Myocyte (in vitro differentiated cells): ENCODE measurements at regions not wholly inside any gene's neighbourhood (a gene's known extent, or its start where the extent isn't known, plus 50 kb on each side); places are given as distances from the start of the nearest gene placed in this dataset.
A peak's percentile ranks its signal among the peaks of the same experiment; 100 is the strongest.
"Not testable (repeated sequence)": the region's sequence is repeated elsewhere in the genome, so short reads cannot be mapped to it uniquely, and the experiment has no call there.

Experiments used
- DNase-seq: peaks from one replicate; pipeline ENCODE4 v3.0.0-alpha.2; 2012; ENCODE audit warnings: low read depth

DNA sequence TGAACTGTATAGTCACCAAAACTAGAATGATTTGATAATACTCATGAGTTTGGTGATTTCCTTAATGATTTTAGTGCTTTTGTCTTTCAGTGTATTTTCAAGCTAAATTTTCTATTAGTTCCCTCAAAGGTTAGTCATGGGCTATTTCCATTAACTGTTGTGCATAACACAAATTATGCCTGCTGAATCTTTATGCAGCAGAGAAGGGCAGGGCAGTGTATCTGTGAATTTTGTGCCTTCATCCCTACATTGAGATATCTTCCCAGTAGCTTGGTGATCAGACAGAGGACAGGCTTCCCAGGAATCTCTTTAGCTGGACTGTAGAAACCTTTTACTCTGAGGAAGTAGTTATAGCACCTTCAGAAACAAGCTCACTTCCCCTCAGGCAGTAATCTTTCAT is 1036.9 kb downstream of the EFNA5 start:
- DNase-seq, result no peak

DNA sequence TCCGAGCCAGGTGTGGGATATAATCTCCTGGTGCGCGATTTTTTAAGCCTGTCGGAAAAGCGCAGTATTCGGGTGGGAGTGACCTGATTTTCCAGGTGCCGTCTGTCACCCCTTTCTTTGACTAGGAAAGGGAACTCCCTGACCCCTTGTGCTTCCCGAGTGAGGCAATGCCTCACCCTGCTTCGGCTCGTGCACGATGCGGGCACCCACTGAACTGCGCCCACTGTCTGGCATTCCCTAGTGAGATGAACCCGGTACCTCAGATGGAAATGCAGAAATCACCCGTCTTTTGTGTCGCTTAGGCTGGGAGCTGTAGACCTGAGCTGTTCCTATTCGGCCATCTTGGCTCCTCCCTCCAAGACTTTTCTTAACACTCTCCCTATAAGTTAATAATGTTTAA is 1042.3 kb downstream of the EFNA5 start:
- not testable (repeated sequence) for DNase-seq

DNA sequence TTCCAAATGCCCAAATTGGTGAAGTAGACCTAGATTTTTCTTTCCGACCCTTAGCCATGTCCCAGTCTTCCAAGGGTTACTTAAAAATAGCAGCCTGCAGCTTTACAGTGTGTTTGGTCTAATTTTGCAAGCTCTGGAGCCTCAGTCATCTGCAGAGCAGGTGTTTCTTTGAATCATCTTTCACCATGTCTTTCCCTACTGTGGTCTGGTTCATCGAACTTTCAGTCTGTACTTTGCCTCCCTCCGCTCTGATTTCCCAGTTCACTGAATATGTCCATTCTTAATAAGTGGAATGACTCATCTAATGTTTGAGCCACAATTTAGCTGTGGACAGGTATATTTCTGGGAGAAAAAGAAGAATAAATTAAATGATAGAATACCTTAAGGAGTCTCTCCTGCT is 1060.7 kb downstream of the EFNA5 start:
- peak; percentile 64 for DNase-seq

DNA sequence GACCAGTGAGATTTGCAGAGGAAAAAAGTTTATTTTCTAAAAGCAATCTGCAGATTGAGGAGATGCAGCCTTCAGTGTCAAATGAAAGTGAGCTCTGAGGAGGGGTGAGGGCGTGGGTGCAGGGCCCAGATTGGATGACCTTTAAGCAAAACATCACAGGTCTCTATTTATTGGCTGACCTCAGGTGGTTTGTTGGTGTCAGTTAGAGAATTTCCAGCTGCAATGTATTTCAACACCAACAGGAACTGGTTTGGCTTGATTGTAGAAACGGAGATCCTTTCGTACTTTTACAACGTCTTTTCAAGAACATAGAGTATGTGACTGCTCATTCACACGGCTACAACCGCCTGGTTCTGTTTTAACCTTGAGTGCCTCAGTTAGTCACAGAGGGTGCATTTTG is 1069.1 kb downstream of the EFNA5 start:
- DNase-seq, result no peak

DNA sequence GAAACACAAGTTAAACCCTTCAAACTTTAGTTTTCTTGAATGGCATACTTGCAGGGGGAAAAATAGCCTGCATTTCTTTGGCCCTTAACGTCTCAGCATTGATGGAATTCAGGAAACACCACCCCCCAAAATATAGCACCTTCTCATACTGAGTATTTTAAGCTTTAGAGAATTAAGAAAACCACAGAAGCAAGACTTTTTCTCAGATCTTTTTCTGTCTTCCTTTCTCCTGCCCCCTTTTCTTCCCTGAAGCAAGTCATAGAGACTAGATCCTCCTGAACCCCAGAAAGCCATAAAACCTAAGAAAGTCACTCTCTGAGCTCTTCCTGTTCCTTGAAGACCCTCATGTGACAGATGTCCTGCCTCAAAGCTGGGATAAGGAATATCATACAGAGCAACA is 1069.9 kb downstream of the EFNA5 start:
- DNase-seq, result no peak

DNA sequence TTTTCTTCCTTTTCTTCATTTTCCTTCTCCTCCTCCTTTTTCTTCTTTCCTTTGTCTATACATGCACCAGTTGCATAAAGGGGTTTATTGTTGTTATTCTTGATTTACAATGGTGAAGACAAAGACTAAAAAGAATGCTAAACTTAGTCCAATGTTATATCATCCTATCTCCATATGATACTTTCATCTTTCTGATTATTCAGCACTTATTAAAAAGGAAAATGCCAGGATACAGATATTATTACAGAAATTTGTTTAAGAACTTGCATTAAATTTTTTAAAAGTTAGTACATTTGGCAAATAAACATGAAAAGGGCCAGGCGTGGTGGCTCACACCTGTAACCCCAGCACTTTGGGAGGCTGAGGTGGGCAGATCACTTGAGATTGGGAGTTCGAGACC is 1074.9 kb downstream of the EFNA5 start:
- DNase-seq, result no peak

DNA sequence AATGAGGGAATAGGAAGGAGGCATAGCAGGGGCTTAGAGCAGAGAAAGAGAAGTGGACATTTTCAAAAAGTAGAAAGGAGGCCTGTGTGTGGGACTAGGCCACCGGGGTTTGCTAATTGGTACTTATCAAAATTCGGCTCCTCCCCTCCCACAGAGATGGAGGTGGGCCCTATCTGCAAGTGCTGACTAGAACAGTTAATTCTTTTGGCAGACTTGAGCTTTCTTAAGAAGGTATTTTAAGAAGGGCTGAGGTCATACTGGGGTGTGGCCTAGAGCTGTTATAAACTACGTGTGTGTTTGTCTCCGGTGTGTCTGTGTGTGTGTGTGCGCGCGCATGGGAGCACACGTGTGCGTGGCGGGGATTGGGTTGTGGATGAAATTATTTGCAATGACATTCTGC is 1086.5 kb downstream of the EFNA5 start:
- no peak for DNase-seq

DNA sequence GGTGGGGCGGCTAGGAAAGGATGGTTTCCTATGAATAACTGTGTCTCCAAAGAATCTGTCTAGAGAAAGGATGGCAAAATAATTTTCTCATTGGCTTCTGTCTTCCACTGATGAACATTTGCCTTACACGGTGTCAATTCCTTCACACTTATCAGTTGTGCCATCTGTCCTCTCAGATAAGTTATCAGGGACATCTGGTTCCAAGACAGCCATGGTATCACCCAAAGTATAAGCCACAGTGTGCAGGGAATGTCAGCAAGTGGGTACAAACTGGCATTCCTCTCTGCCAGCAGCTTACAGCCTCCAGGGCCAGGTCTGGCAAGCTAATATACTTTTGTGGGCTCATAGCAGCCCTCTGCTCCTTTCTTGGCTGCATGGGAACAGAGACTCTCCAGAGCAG is 1092.0 kb downstream of the EFNA5 start:
- no peak for DNase-seq

DNA sequence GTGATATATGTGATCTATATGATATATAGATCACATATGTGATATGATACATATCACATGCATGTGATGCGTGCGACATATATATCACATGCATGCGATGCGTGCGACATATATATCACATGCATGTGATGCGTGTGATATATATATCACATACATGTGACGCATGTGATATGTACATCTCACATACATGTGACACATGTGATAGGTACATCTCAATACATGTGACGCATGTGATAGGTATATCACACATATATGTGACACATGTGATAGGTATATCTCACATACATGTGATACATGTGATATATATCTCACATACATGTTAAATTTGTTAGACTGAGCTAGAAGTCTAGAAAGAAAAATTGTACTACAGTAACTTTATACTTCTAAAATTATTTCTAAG is 1095.9 kb downstream of the EFNA5 start:
- DNase-seq, result no peak

DNA sequence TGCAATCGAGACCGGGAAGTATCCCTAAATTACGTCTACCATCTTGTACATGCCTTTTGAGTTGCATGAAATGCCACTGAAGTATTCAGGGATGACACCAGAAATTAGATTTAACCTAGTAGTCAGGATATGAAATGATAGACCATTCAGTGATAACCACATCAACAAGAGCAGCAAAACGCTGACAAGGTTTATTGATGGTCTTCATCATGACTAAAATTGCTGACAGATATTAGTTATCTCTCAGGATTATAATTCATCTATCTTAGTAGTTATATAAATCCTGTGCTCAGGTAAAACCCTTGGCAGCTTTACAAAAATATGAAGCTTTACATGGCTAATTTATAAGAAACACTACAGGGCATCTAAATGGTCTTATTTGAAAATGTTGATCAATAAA is 1104.7 kb downstream of the EFNA5 start:
- no peak for DNase-seq

DNA sequence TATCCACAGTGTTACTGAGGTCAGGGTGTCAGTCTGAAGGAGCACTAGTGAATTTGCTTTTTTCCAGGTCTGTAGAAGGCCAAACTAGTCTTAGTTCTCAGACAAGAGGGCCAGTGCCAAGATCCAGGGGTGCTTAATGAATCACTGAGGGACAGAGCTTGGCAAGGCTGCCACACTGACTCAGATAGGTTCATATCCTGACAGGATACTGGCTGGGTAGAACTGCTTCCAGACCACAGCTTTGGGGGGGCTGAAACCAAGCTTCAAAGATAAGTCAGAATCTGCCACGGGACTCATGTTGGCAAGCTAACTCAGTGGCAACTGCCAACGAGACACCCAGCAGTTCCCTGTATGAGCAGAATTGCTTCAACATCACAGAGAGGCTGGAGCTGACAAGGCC is 1125.4 kb downstream of the EFNA5 start:
- DNase-seq, result peak; percentile 5

DNA sequence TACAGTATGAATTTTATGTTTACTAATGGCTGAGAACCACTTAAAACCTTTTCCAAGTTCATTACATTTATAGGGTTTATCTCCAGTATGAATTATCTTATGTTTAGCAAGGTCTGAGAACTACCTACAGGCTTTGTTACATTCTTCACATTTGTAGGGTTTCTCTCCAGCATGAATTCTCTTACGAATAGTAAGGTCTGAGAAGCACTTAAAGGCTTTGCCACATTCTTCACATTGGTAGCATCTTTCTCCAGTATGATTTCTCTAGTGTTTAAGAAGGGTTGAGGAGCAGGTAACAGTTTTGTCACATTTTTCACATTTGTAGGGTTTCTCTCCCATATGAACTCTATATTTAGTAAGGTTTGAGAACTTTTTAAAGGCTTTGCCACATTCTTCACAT is 1127.4 kb downstream of the EFNA5 start:
- no peak for DNase-seq

DNA sequence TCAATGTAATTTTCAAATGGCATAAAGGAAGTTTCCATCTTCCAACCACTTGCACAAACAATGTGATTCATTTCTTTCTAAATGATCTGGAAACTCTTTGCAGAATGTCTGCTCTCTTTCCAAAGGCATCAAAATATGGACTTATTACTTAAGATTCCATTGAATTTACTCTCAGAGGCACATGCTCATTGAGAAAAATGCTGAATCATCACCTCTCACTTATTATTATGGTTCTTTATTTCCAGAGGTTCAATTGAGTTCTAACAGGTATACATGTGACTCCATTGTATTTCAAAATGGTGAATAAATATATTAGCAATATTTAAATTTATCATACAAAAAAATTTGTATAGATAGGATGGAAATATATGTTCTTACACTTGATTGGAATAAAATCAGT is 1140.6 kb downstream of the EFNA5 start:
- no peak for DNase-seq

DNA sequence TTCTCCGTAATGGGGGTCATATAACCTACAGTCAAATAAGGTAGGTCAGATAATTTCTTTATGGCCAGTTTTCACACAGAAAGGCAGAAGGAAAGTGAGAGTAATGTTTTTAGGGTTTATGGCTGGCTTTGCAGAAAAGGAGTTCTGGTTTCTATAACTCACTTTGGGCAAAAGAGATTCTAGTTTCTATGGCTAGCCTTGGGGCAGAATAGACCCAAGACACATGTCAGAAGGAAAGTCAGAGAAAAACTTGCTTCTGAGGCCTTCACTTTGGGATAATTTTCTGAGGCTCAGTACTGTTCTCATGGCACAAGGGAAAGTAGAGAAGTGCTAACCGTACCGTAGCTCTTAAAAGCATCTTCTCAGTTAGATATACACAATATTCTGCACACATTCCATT is 1145.3 kb downstream of the EFNA5 start:
- no peak for DNase-seq

DNA sequence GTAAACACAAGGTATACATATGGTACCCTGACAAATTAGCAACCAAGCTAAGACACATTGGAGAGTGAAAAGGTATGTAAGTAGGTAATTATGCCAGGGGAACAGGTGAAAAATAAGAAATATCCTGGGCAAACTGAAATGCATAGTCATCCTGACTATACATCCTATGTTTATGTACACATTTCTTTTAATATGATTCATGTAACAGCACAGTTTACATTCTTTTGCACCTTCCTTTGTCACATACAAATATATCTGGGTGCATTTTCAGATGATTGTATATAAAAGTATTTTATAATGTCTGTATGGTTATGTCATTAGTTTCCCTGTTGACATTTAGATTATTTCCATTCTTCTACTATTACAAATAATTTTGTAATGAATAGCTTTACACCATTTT is 1146.9 kb downstream of the EFNA5 start:
- no peak for DNase-seq

DNA sequence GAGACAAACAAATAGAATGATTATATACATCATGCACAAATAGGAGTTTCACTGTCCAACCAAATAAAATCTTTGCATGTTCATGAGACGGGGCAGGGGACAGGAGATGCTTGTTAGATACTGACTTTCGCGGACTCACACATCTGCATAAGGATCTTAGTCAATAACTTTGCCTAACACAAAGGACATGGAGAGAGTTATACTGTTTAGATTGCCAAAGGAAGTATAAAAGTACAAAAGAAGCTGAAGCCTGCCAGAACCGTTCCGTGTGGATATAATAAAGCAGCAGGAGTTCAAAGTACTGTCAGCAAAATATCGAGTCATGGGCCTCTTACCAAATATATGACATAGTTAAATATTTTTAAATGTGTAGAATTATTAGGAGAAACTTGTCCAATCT is 1148.4 kb downstream of the EFNA5 start:
- no peak for DNase-seq

DNA sequence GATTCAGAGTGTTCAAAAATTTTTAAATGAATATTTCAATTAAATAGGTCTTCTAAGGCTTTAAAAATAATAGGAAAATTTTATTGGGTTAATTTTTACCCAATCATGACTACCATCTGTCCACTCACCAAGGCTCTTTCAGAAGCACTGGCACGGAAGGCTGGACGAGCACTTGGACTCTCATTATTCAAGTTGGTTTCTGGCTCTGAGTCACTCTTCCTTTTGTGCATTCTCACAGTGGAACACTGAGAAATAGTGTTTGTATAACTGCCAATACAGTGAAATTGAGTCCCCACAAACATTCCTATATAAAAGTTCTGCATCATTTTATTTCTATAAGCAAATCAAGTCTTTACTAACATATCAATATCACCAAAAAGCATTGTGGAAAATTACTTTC is 1149.0 kb downstream of the EFNA5 start:
- DNase-seq, result peak; percentile 83

DNA sequence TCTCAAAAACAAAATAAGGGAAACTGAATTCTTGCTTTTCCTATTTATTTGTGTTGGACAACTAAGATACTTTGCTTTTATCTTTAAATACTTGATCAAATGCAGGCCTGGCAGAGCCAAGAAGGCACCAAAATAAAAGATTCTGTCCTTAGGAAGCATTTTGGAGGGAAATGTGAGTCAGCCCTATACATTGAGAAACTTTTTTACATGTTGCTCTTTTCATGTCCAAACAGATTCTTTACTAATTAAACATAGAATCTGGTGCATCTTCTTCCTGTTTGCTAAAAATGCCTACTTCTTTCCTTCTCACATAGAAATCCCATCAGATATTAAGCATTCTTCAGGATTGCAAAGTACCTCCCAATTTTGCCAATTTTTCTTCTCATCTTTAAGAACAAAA is 1160.4 kb downstream of the EFNA5 start:
- no peak for DNase-seq

DNA sequence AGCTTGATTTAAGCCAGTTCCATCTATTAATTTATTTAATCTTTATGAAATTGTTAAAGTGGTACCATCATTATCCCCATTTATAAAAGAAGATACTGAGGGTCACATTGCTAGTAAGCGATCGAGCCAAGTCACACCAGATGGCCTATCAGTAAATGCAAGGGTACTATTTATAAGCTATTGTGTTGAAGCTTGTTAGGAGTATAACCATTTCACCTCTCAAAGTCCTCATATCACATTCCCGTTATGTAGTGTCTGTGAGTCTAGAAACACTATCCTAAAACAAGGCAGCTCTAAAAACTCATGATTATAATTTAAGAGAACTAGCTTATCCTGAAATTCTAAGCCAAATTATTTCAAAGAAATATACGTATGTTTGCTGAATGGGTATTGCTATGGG is 1161.8 kb downstream of the EFNA5 start:
- no peak for DNase-seq

DNA sequence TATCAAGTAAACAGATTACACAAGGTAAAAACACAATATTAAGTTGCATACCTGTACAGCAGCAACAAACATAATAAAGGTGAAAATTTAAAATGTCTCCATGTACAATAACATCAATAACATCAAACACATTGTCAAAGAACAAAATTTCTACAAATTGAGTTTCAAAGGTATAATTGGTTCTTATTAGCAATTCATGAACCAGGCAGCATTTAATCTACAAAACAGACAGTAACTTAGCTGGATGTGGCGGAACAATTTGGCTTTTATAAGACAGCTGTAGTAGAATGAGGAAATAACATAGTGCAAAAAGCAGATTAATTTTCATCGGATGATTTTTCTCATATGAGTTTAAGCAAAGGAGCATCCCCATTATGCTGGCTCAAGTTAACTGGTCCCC is 1176.8 kb downstream of the EFNA5 start:
- no peak for DNase-seq

DNA sequence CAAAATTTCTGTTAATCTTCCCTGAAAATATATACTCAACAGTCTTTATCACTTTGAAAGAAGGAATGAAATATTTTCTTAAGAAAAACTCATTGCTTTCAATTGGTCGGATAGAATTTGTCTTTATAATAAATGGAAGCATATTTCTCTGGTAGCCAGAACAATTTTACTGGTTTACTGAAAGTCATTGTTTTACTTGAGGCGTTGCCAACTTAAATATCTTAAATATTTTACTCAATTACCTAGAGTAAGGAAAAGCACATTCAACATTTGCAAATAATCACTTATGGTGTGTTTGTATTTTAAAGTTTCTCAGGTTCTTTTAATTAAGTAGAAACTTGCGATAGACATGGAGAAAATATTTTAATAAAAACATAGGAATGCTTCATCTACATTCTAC is 1181.7 kb downstream of the EFNA5 start:
- DNase-seq, result no peak

DNA sequence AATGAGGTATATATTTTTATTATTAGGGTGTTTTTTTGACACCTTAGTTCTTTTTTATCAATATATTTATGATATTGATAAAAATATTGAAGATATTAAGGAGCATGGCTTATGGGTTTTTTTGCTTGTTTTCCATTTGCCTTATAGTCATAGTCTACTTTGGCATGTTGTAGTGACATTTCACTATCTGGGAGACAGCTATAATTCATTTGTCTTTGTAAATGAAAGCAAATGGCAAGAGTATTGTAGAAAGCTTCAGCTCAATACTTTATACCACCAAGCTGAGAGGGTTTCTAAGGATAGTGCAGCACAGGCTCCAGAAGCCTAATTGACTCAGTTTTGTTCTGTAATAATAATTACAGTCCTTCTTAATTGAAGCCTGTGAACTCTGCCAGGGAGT is 1182.3 kb downstream of the EFNA5 start:
- DNase-seq, result no peak

DNA sequence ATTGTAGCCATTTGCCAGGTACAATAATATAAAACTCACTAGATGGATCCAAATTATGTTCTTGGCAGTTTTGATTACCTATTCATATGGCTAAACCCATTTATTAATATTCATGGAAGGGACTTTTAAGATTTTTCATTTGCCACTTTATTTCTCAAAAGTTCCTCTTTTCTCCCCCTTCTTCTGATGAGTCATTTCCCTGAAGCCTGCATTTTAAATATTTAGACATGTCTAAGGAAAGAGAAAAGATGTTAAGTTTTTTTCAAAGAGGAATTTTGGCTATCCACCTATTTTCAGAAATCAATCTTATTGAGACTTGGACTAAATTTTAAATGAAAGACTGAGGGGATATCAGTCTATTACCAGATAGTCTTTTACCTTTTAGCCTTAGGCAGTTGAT is 1189.4 kb downstream of the EFNA5 start:
- peak; percentile 6 for DNase-seq

DNA sequence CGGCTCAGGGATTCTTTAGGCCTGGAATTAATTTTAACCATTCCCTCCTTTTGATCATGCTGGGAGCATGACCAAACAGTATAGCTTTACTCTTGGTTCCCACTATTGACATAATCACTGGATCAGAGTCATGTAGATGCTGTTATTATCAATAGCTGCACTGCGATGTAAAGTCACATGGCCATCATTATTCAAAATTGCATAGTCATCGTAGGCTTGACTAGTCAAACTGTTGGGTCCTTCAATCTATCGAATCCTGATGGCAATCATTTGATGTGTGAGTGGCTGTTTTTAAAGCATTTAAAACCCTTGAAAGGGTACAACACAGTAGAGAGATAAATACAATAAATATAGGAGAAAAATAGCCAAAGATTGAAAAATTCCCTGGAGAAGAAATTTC is 1194.1 kb downstream of the EFNA5 start:
- DNase-seq, result no peak

DNA sequence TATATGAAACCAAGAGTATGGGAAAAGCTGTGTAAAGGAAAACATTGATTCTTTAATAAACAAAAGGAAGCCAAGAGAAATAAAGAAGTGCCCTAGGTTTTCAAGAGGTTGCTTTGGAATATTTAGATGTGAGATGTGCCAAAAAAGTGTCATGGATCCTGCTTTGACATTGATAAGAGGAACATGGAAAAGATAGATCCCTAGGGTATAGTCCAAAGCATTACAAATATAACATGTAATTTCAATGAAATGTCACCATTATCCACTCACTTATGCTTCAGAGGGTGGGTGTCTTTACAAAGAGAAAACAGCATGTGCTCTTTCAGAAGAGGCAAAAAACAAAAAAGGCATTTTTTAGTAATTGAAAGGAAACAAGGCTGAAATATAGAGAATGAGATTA is 1196.7 kb downstream of the EFNA5 start:
- DNase-seq, result no peak
